Endothelial cell of umbilical vein (primary cell): ENCODE measurements at regions not wholly inside any gene's neighbourhood (a gene's known extent, or its start where the extent isn't known, plus 50 kb on each side); places are given as distances from the start of the nearest gene placed in this dataset.

Experiments
- BruUV-seq: library from RNA; stranded (reverse); fragments of 400-500 nt; replicated peaks from 2 replicates; lab custom pipeline; 2021; lab: Mats Ljungman, UMichigan
- CTCF ChIA-PET: fragments of 300-600, 350-600 bp; sonication (Branson Sonifier 250); formaldehyde crosslinking; loops from one replicate; lab custom pipeline; 2021; ENCODE audit warnings: antibody characterized with exemption, inconsistent platforms; lab: Charles Lee
- POLR2A ChIA-PET: fragments of 300-600, 350-600 bp; sonication (Branson Sonifier 250); formaldehyde crosslinking; loops from one replicate; lab custom pipeline; 2021; ENCODE audit warnings: antibody characterized with exemption, inconsistent platforms; lab: Charles Lee
- DNase-seq: peaks from one replicate; pipeline ENCODE4 v3.0.0-alpha.2; 2011; ENCODE audit warnings: low read depth, low spot score
- FAIRE-seq: peaks from 2 replicates; lab custom pipeline; 2011; peaks lifted over from hg19 to GRCh38; lab: Jason Lieb, UNC
- H2AFZ ChIP-seq: 2 replicates; pipeline ENCODE4 v1.6.0; 2012; ENCODE audit warnings: low read depth, low read length, control low read depth, inconsistent platforms
- H3K27ac ChIP-seq: 2 replicates; pipeline ENCODE4 v1.5.1; 2011; ENCODE audit warnings: low read depth, mild to moderate bottlenecking, control low read depth, low read length, moderate library complexity; ENCODE audit not compliant: insufficient read depth
- H3K27me3 ChIP-seq, 2 experiments: 2 replicates each; pipeline versions ENCODE4 v1.6.0 to v1.6.1; 2011; ENCODE audit warnings: low read length in 2 of 2, mixed read lengths in 1 of 2; ENCODE audit not compliant: control insufficient read depth in 2 of 2, insufficient read depth in 2 of 2
- H3K36me3 ChIP-seq, 2 experiments: 2 replicates in 1 of 2; 3 replicates in 1 of 2; pipeline ENCODE4 v1.5.1; 2011; ENCODE audit warnings: low read length in 2 of 2, mild to moderate bottlenecking in 1 of 2, moderate library complexity in 1 of 2; ENCODE audit not compliant: control insufficient read depth in 2 of 2, insufficient read depth in 2 of 2; ENCODE audit errors: extremely low read depth in 1 of 2
- H3K4me1 ChIP-seq: 3 replicates; pipeline ENCODE4 v1.5.1; 2011; ENCODE audit warnings: mild to moderate bottlenecking, low read length; ENCODE audit not compliant: control insufficient read depth, insufficient read depth; ENCODE audit errors: extremely low read depth
- H3K4me2 ChIP-seq: 2 replicates; pipeline ENCODE4 v1.6.1; 2011; ENCODE audit warnings: low read length, control low read depth, mixed read lengths; ENCODE audit not compliant: insufficient read depth
- H3K4me3 ChIP-seq, 3 experiments: fragments of 200-600 bp in 1 of 3; sonication (generic), shearing (Covaris generic) in 1 of 3; replicated peaks in 1 of 3; 2 replicates each; pipeline ENCODE4 v1.5.1; 2011 to 2016; ENCODE audit warnings: control low read depth in 3 of 3, low read length in 3 of 3, mild to moderate bottlenecking in 2 of 3, inconsistent platforms in 1 of 3, low read depth in 1 of 3, moderate library complexity in 1 of 3; ENCODE audit not compliant: insufficient read depth in 1 of 3
- H3K79me2 ChIP-seq: 2 replicates; pipeline ENCODE4 v1.6.0; 2012; ENCODE audit warnings: low read length, inconsistent platforms; ENCODE audit not compliant: control insufficient read depth, insufficient read depth
- H3K9ac ChIP-seq: replicated peaks from 2 replicates; pipeline ENCODE3; 2011; ENCODE audit warnings: low read length, control low read depth; ENCODE audit not compliant: insufficient read depth; ENCODE audit errors: extremely low read depth
- H3K9me1 ChIP-seq: replicated peaks from 3 replicates; pipeline ENCODE4 v1.6.0; 2011; ENCODE audit warnings: mild to moderate bottlenecking, low read length; ENCODE audit not compliant: control insufficient read depth, insufficient read depth; ENCODE audit errors: extremely low read depth
- H3K9me3 ChIP-seq: replicated peaks from 2 replicates; pipeline ENCODE4 v1.5.1; 2012; ENCODE audit warnings: low read length, inconsistent platforms; ENCODE audit not compliant: control insufficient read depth, insufficient read depth
- H4K20me1 ChIP-seq: replicated peaks from 2 replicates; pipeline ENCODE3; 2011; ENCODE audit warnings: mild to moderate bottlenecking, low read length; ENCODE audit not compliant: control insufficient read depth, insufficient read depth; ENCODE audit errors: extremely low read depth
- EZH2 ChIP-seq: IDR thresholded peaks from 2 replicates; pipeline ENCODE4 v1.6.1; 2012; ENCODE audit warnings: borderline replicate concordance, low read depth, mild to moderate bottlenecking, moderate library complexity, low read length, inconsistent platforms; ENCODE audit not compliant: severe bottlenecking
- FOS ChIP-seq: IDR thresholded peaks from 2 replicates; pipeline ENCODE4 v1.6.1; 2011; ENCODE audit warnings: mild to moderate bottlenecking, low read length, moderate library complexity, borderline replicate concordance; ENCODE audit not compliant: insufficient read depth
- GATA2 ChIP-seq: IDR thresholded peaks from 2 replicates; pipeline ENCODE4 v1.7.0; 2011; ENCODE audit warnings: low read depth, mild to moderate bottlenecking, moderate library complexity, mixed read lengths, low read length; ENCODE audit not compliant: insufficient read length, insufficient read depth
- JUN ChIP-seq: IDR thresholded peaks from 2 replicates; pipeline ENCODE4 v1.6.1; 2011; ENCODE audit warnings: borderline replicate concordance, low read depth; ENCODE audit not compliant: insufficient read length, insufficient read depth
- MYC ChIP-seq: IDR thresholded peaks from one replicate; pipeline ENCODE4 v1.6.1; 2011; ENCODE audit warnings: mild to moderate bottlenecking, low read depth, low read length
- POLR2A ChIP-seq: IDR thresholded peaks from 2 replicates; pipeline ENCODE4 v1.6.1; 2012; ENCODE audit warnings: low read depth, mild to moderate bottlenecking, control low read depth, low read length
- POLR2AphosphoS5 ChIP-seq: IDR thresholded peaks from 2 replicates; pipeline ENCODE4 v1.6.1; 2012; ENCODE audit warnings: low read depth, mild to moderate bottlenecking, control low read depth, low read length, moderate library complexity; ENCODE audit not compliant: insufficient read depth
- dilution Hi-C: fragments of 300-500 bp; cut with MboI; formaldehyde crosslinking; loops from one replicate; pipeline ENCODE4 v1.15.0; 2019; ENCODE audit warnings: low sequenced_read_pairs; ENCODE audit not compliant: extremely low pct_ligation_motif_present
- intact Hi-C: fragments of 100-400 bp; cut with micrococcal nuclease; formaldehyde crosslinking; loops from one replicate; pipeline ENCODE4 v1.10.0; 2022
- TF ChIP-seq, protein P1 (sequence below): IDR thresholded peaks from 2 replicates; pipeline ENCODE4 v1.6.1; 2011; ENCODE audit not compliant: insufficient read depth, insufficient read length
- TF ChIP-seq, protein P2 (sequence below), 2 donors: IDR thresholded peaks; 1 replicate in 1 of 2; 2 replicates in 1 of 2; pipeline ENCODE4 v1.5.1; 2011; ENCODE audit warnings: low read length in 2 of 2, mild to moderate bottlenecking in 2 of 2, moderate library complexity in 2 of 2, control low read depth in 1 of 2, inconsistent platforms in 1 of 2, low read depth in 1 of 2; ENCODE audit not compliant: insufficient read depth in 1 of 2; ENCODE audit errors: extremely low read depth in 1 of 2

DNA sequence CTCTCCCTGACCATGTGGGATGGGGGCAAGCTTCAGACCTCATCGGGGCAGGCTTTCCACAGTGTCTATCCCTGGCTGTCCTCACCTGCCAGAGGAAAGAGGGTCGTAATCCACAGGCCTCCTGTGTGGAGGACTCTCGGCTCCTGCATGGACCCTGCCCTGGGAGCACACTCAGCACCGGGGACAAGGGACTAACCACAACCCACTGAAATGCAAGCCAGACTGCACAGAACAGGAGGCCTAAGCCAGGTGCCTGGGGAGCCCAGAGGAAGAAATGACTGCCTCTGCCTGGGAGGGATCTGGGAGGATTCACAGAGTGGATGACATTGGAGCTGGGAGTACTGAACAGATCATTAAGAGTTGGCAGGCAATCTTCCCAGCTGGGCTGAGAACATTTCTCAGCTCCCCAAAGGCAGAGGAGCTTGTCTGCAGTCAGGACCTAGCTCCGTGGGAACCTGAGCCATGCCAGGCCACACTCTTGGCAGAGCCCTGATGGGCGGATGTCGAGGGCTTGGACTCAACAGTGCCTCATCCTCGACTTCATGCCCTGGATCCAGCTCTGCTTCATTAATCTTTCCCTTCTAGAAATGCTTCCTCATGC, 213.4 kb downstream of the USP6NL start:
- Histone ChIP-seq H4K20me1 (no peaks in the 10 kb centered on the region), H3K27me3 (no peaks in the 10 kb centered on the region), H2AFZ (no peak overlapping the region), H3K4me3 (no peak overlapping the region), H3K9ac (no peak overlapping the region), H3K9me1 (no peaks in the 10 kb centered on the region), H3K79me2 (no peaks in the 10 kb centered on the region), H3K9me3 (no peaks in the 10 kb centered on the region), H3K4me1 (no peaks in the 10 kb centered on the region), H3K27ac (no peak overlapping the region), H3K36me3 (no peaks in the 10 kb centered on the region), H3K4me2 (no peak overlapping the region)
- dilution Hi-C loops (no loop called here), intact Hi-C loops (no loop called here)
- ChIA-PET POLR2A (no interaction called here), CTCF (no interaction called here)
- no peak for FAIRE-seq
- no peak for TF ChIP-seq FOS
- TF ChIP-seq POLR2A, result no peak
- TF ChIP-seq, protein P1, sequence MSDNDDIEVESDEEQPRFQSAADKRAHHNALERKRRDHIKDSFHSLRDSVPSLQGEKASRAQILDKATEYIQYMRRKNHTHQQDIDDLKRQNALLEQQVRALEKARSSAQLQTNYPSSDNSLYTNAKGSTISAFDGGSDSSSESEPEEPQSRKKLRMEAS, result no peak
- DNase-seq, result no peak
- BruUV-seq, result no TSS peak

DNA sequence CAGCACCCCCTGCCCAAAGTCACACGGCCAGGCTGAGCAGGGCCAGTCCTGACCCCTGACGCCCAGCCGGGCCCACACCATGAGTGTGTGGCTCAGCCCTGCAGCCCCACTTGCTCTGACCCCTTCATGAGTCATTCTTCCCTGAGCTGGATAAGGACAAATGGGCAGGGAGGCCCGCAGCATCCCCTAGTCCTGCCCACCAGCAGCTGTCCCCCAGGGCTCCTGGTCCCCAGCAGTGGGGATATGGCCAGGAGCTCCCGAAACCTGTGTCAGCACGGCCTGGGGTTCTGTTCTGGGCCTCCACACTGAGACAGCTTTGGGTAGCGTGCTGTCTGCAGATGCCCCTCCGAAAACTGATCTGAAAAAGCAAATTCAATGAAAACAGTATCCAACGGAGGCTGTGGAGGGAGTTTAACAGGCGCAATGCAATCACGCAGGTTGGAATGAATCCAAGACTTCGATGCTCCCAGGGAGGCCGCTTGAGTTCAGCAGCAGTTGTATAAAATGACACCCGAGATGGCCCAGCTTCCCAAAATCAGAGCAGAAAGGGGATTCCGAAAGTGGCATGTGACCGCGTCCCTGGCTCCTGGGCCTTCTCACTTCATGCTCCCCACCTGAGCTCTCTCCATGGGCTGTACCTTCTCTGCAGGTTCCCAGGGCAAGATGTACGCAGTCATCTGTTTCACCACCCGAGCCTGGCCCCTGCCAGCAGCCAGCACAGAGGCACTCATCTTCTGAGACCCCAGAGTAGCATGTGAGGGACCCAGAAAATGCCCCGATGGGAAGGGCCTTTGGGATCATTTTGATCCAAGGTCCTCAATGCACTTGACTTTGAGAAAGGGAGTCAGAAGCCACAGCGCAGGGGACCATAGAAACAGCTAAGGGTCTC, 214.1 kb downstream of the USP6NL start:
- Histone ChIP-seq H4K20me1 (no peaks in the 10 kb centered on the region), H3K4me2 (no peak overlapping the region), H2AFZ (no peak overlapping the region), H3K27me3 (no peaks in the 10 kb centered on the region), H3K9ac (no peak overlapping the region), H3K27ac (no peak overlapping the region), H3K4me1 (no peaks in the 10 kb centered on the region), H3K79me2 (no peaks in the 10 kb centered on the region), H3K36me3 (no peaks in the 10 kb centered on the region), H3K9me1 (no peaks in the 10 kb centered on the region), H3K9me3 (no peaks in the 10 kb centered on the region), H3K4me3 (no peak overlapping the region)
- DNase-seq, result no peak
- TF ChIP-seq FOS (no peak), JUN (no peak), GATA2 (no peak), MYC (no peak), POLR2A (no peak), POLR2AphosphoS5 (no peak), EZH2 (no peak)
- TF ChIP-seq, protein P1, result no peak
- TF ChIP-seq, protein P2, sequence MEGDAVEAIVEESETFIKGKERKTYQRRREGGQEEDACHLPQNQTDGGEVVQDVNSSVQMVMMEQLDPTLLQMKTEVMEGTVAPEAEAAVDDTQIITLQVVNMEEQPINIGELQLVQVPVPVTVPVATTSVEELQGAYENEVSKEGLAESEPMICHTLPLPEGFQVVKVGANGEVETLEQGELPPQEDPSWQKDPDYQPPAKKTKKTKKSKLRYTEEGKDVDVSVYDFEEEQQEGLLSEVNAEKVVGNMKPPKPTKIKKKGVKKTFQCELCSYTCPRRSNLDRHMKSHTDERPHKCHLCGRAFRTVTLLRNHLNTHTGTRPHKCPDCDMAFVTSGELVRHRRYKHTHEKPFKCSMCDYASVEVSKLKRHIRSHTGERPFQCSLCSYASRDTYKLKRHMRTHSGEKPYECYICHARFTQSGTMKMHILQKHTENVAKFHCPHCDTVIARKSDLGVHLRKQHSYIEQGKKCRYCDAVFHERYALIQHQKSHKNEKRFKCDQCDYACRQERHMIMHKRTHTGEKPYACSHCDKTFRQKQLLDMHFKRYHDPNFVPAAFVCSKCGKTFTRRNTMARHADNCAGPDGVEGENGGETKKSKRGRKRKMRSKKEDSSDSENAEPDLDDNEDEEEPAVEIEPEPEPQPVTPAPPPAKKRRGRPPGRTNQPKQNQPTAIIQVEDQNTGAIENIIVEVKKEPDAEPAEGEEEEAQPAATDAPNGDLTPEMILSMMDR (IDR thresholded peaks at IDR 0.05; ENCODE audit: extremely low read depth in 1 of 2, insufficient read depth in 1 of 2, low read depth in 1 of 2, low read length in 2 of 2), result no peak
- ChIA-PET CTCF (interaction anchor here (1.3 to 1.5 kb wide), 2 partner anchors 16 to 27 kb away, joined by 3 to 5 read pairs; no protein-coding TSS in a partner anchor), POLR2A (no interaction called here)
- dilution Hi-C loops, result no loop called here
- FAIRE-seq, result no peak
- intact Hi-C loops, result no loop called here
- BruUV-seq, result no TSS peak
